MCF 10A (cell line): ENCODE measurements at regions not wholly inside any gene's neighbourhood (a gene's known extent, or its start where the extent isn't known, plus 50 kb on each side); places are given as distances from the start of the nearest gene placed in this dataset.

Source experiments
- BruUV-seq: library from RNA; stranded (reverse); fragments of 400-500 nt; replicated peaks from 2 replicates; lab custom pipeline; 2021; lab: Mats Ljungman, UMichigan
- CTCF ChIA-PET: fragments of 300-600 bp; sonication (Branson Sonifier 250); formaldehyde crosslinking; extraction: SDS; loops from one replicate; lab custom pipeline; 2021; ENCODE audit warnings: antibody characterized with exemption, inconsistent platforms; lab: Yijun Ruan, JAX
- POLR2A ChIA-PET: fragments of 300-600, 350-650 bp; sonication (Branson Sonifier 250); formaldehyde crosslinking; extraction: SDS; loops from one replicate; lab custom pipeline; 2020; ENCODE audit warnings: antibody characterized with exemption, inconsistent platforms; lab: Yijun Ruan, JAX
- DNase-seq: peaks from one replicate; pipeline ENCODE4 v3.0.0-alpha.2; 2018; ENCODE audit not compliant: unreplicated experiment
- H3K27ac Mint-ChIP-seq: one replicate; pipeline ENCODE4 v1.8.0; 2022; ENCODE audit warnings: mild to moderate bottlenecking, low read depth, mixed read lengths; ENCODE audit not compliant: unreplicated experiment
- H3K27me3 Mint-ChIP-seq: one replicate; pipeline ENCODE4 v1.8.0; 2022; ENCODE audit warnings: mixed read lengths; ENCODE audit not compliant: insufficient read depth, unreplicated experiment
- H3K36me3 Mint-ChIP-seq: one replicate; pipeline ENCODE4 v1.8.0; 2022; ENCODE audit warnings: mild to moderate bottlenecking, moderate library complexity, mixed read lengths; ENCODE audit not compliant: insufficient read depth, unreplicated experiment
- H3K4me1 Mint-ChIP-seq: one replicate; pipeline ENCODE4 v1.8.0; 2022; ENCODE audit warnings: mixed read lengths; ENCODE audit not compliant: insufficient read depth, unreplicated experiment
- H3K4me3 Mint-ChIP-seq: one replicate; pipeline ENCODE4 v1.8.0; 2022; ENCODE audit warnings: mild to moderate bottlenecking, moderate library complexity, mixed read lengths; ENCODE audit not compliant: unreplicated experiment
- H3K9me3 Mint-ChIP-seq: one replicate; pipeline ENCODE4 v1.8.0; 2022; ENCODE audit warnings: mixed read lengths; ENCODE audit not compliant: unreplicated experiment
- intact Hi-C: fragments of 100-400 bp; cut with micrococcal nuclease; formaldehyde crosslinking; loops from 2 replicates; pipeline ENCODE4 v1.14.1; 2022
- TF ChIP-seq, protein P1 (sequence below): fragments of 200-600 bp; IDR thresholded peaks from one replicate; pipeline ENCODE4 v1.8.0; 2022; ENCODE audit warnings: antibody characterized with exemption, mild to moderate bottlenecking; ENCODE audit not compliant: unreplicated experiment

DNA sequence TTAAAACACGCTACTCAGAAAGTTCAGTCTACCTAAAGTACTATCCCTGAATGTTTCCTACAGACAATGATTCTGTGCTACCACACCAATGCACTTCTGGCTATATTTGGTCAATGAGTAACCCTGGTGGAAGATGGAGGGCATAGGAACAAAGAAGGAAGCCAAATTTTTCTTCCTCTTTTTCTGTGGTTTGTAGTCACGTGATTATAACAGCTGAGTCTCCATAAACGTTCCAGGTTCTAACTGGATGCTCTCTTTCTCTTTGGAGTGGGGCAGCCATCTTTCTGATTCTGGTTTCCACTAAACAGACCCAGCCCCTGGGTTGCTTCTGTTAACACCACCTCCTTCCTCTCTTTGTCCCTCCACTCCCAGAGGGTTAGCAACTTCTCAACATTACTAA is 274.9 kb downstream of the CDH11 start:
- Mint-ChIP-seq H3K36me3 (no peaks in the 10 kb centered on the region), H3K27me3 (no peaks in the 10 kb centered on the region), H3K4me1 (no peaks in the 10 kb centered on the region), H3K27ac (no peak overlapping the region), H3K9me3 (peaks cover 24% of the 10 kb centered on the region), H3K4me3 (no peak overlapping the region)
- TF ChIP-seq, protein P1, sequence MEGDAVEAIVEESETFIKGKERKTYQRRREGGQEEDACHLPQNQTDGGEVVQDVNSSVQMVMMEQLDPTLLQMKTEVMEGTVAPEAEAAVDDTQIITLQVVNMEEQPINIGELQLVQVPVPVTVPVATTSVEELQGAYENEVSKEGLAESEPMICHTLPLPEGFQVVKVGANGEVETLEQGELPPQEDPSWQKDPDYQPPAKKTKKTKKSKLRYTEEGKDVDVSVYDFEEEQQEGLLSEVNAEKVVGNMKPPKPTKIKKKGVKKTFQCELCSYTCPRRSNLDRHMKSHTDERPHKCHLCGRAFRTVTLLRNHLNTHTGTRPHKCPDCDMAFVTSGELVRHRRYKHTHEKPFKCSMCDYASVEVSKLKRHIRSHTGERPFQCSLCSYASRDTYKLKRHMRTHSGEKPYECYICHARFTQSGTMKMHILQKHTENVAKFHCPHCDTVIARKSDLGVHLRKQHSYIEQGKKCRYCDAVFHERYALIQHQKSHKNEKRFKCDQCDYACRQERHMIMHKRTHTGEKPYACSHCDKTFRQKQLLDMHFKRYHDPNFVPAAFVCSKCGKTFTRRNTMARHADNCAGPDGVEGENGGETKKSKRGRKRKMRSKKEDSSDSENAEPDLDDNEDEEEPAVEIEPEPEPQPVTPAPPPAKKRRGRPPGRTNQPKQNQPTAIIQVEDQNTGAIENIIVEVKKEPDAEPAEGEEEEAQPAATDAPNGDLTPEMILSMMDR: no peak
- POLR2A ChIA-PET: no interaction called here
- intact Hi-C loops: no loop called here
- no peak for DNase-seq
- CTCF ChIA-PET: interaction anchor here (0.6 to 1.0 kb wide), 2 partner anchors 8 to 301 kb away, joined by 3 to 4 read pairs; no protein-coding TSS in a partner anchor
- BruUV-seq: no TSS peak

DNA sequence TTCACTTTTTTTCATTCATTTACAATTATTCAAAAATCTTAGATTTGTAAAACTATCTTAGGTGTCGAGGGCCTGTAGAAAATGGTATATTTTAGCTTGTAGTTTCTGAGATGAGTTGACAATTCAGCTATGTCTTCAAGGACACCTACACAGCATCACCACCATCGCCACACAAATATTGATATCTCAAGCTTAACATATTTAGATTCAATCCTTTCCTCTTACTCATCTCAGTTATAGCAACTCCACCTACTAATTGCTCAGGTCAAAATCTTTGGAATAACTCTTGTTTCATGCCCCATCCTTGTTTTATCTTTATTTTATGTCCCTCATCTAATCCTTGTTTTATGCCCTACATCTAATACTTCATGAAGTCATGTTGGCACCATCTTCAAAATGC is 276.8 kb downstream of the CDH11 start:
- TF ChIP-seq, protein P1: no peak
- Mint-ChIP-seq H3K4me1 (no peaks in the 10 kb centered on the region), H3K4me3 (no peak overlapping the region), H3K9me3 (peaks cover 31% of the 10 kb centered on the region), H3K27me3 (no peaks in the 10 kb centered on the region), H3K36me3 (no peaks in the 10 kb centered on the region), H3K27ac (no peak overlapping the region)
- no TSS peak for BruUV-seq
- ChIA-PET POLR2A (no interaction called here), CTCF (no interaction called here)
- no peak for DNase-seq
- intact Hi-C loops: no loop called here

DNA sequence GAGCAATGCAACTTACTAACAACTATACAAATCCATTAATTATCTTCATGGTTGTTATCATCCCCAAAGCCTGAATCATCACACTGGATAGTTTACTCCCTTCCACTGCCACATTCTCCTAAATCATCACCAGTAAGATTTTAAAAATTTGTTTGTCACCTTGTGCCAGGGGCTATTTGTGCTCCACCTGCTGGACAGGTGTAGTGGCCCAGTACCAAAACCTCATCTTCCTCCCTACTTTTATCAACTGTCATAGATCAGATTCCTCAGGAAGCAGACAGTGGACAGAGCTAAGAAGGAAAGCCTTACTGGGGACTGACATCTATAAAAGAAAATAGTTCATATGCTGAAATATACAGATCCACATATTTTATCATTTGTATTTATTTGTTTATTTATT is 280.4 kb downstream of the CDH11 start:
- no peak for DNase-seq
- TF ChIP-seq, protein P1: no peak
- no peak overlapping the region for H3K4me3 Mint-ChIP-seq
- intact Hi-C loops: no loop called here
- CTCF ChIA-PET: no interaction called here
- peaks cover 27% of the 10 kb centered on the region for H3K9me3 Mint-ChIP-seq
- H3K36me3 Mint-ChIP-seq: no peaks in the 10 kb centered on the region
- no peaks in the 10 kb centered on the region for H3K4me1 Mint-ChIP-seq
- POLR2A ChIA-PET: no interaction called here
- no TSS peak for BruUV-seq
- H3K27me3 Mint-ChIP-seq: no peaks in the 10 kb centered on the region
- H3K27ac Mint-ChIP-seq: no peak overlapping the region

DNA sequence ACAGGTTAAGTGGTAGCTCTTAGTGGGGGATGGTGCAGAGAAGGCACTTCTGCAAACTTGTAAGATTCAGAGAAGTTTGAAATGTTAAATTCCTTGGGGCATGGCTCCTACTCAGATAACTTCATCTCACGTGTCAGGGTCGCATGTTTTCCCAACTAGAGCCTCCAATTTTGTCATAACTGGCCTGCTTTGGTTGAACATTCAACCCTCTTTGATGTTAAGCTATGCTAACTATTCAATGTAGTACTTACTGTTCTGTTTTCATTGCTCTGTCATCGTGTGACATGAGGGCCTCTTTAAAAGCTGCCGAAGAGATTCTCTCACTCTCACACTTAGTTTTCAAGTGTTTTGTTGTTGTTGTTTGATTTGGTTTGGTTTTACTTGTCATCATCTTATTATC is 280.8 kb downstream of the CDH11 start:
- Mint-ChIP-seq H3K4me3 (no peak overlapping the region), H3K27ac (no peak overlapping the region), H3K36me3 (no peaks in the 10 kb centered on the region), H3K4me1 (no peaks in the 10 kb centered on the region), H3K27me3 (no peaks in the 10 kb centered on the region), H3K9me3 (peaks cover 31% of the 10 kb centered on the region)
- ChIA-PET POLR2A (no interaction called here), CTCF (no interaction called here)
- intact Hi-C loops: no loop called here
- DNase-seq: no peak
- no TSS peak for BruUV-seq
- TF ChIP-seq, protein P1: no peak
